IPS DF 6.9 (cell line): ENCODE measurements at regions not wholly inside any gene's neighbourhood (a gene's known extent, or its start where the extent isn't known, plus 50 kb on each side); places are given as distances from the start of the nearest gene placed in this dataset.

Experiments
- DNase-seq: peaks from one replicate; pipeline ENCODE4 v3.0.0-alpha.2; 2013; ENCODE audit warnings: low read depth, low spot score
- H3K27ac ChIP-seq: one replicate; pipeline ENCODE4 v1.5.1; 2013; ENCODE audit warnings: low read length, control low read depth
- H3K27me3 ChIP-seq: 2 replicates; pipeline ENCODE4 v1.6.1; 2013; ENCODE audit warnings: mild to moderate bottlenecking, low read length; ENCODE audit not compliant: control insufficient read depth, insufficient read depth
- H3K36me3 ChIP-seq: 2 replicates; pipeline ENCODE4 v1.6.1; 2013; ENCODE audit warnings: low read length; ENCODE audit not compliant: control insufficient read depth, insufficient read depth
- H3K4me1 ChIP-seq: 2 replicates; pipeline ENCODE4 v1.6.1; 2013; ENCODE audit warnings: low read length; ENCODE audit not compliant: control insufficient read depth, insufficient read depth
- H3K4me3 ChIP-seq: 2 replicates; pipeline ENCODE4 v1.5.1; 2013; ENCODE audit warnings: mild to moderate bottlenecking, low read length
- H3K9me3 ChIP-seq: 2 replicates; pipeline ENCODE4 v1.6.1; 2013; ENCODE audit warnings: low read length, inconsistent platforms; ENCODE audit not compliant: control insufficient read depth, insufficient read depth
- WGBS: extraction: QIAGEN DNeasy Blood & Tissue Kit; methylation state at CpG from one replicate; pipeline ENCODE4 v1.1.7; 2013; ENCODE audit warnings: mixed read lengths, missing lambda C conversion rate; ENCODE audit not compliant: insufficient read length, insufficient coverage; 5-methylcytosine and 5-hydroxymethylcytosine counted together

- H3K27ac ChIP-seq, result no peak overlapping the region
- no peak overlapping the region for H3K4me3 ChIP-seq
- WGBS, result no CpG with 5 or more reads among the region's 6 CpGs
- H3K9me3 ChIP-seq, result no peaks in the 10 kb centered on the region
- no peaks in the 10 kb centered on the region for H3K27me3 ChIP-seq
- no peaks in the 10 kb centered on the region for H3K4me1 ChIP-seq
- H3K36me3 ChIP-seq, result no peaks in the 10 kb centered on the region
- DNase-seq, result no peak
Observed at GRCh38 chr10:44680764-44681163, 230.4 kb upstream of the TMEM72 start.

- no peak overlapping the region for H3K4me3 ChIP-seq
- no peaks in the 10 kb centered on the region for H3K4me1 ChIP-seq
- DNase-seq, result no peak
- no peaks in the 10 kb centered on the region for H3K27me3 ChIP-seq
- no peaks in the 10 kb centered on the region for H3K9me3 ChIP-seq
- WGBS, result no CpG with 5 or more reads among the region's 7 CpGs
- no peak overlapping the region for H3K27ac ChIP-seq
- H3K36me3 ChIP-seq, result no peaks in the 10 kb centered on the region
Observed at GRCh38 chr10:44682507-44682906, 228.6 kb upstream of the TMEM72 start.

- H3K4me1 ChIP-seq, result no peaks in the 10 kb centered on the region
- WGBS, result no CpG with 5 or more reads among the region's 2 CpGs
- H3K27ac ChIP-seq, result no peak overlapping the region
- H3K36me3 ChIP-seq, result no peaks in the 10 kb centered on the region
- no peak overlapping the region for H3K4me3 ChIP-seq
- H3K27me3 ChIP-seq, result no peaks in the 10 kb centered on the region
- DNase-seq, result no peak
- no peaks in the 10 kb centered on the region for H3K9me3 ChIP-seq
Observed at GRCh38 chr10:44684661-44685060, 226.5 kb upstream of the TMEM72 start.

- Histone ChIP-seq H3K9me3 (no peaks in the 10 kb centered on the region), H3K36me3 (no peaks in the 10 kb centered on the region)
- DNase-seq, result no peak
Observed at GRCh38 chr10:44685220-44685619, 225.9 kb upstream of the TMEM72 start.

GRCh38 chr10:44685747-44686146, 225.4 kb upstream of the TMEM72 start:
- no CpG with 5 or more reads among the region's 2 CpGs for WGBS
- Histone ChIP-seq H3K27me3 (no peaks in the 10 kb centered on the region), H3K36me3 (no peaks in the 10 kb centered on the region), H3K27ac (no peak overlapping the region), H3K9me3 (no peaks in the 10 kb centered on the region), H3K4me1 (no peaks in the 10 kb centered on the region), H3K4me3 (no peak overlapping the region)
- no peak for DNase-seq

More at GRCh38 chr10:44685220-44685619, 225.9 kb upstream of the TMEM72 start:
- Histone ChIP-seq H3K4me1 (no peaks in the 10 kb centered on the region), H3K27me3 (no peaks in the 10 kb centered on the region), H3K27ac (no peak overlapping the region), H3K4me3 (no peak overlapping the region)
- WGBS, result no CpG with 5 or more reads among the region's 6 CpGs

GRCh38 chr10:44689368-44689767, 221.8 kb upstream of the TMEM72 start:
- no peak overlapping the region for H3K27ac ChIP-seq
- DNase-seq, result peak; percentile 11
- no CpG with 5 or more reads among the region's 2 CpGs for WGBS
- H3K4me1 ChIP-seq, result no peaks in the 10 kb centered on the region
- H3K36me3 ChIP-seq, result no peaks in the 10 kb centered on the region
- no peaks in the 10 kb centered on the region for H3K9me3 ChIP-seq
- no peak overlapping the region for H3K4me3 ChIP-seq
- no peaks in the 10 kb centered on the region for H3K27me3 ChIP-seq

- no CpG with 5 or more reads among the region's 6 CpGs for WGBS
- peaks cover 2% of the 10 kb centered on the region; the same call in 1 of the 2 replicates for H3K4me1 ChIP-seq
Observed at GRCh38 chr10:44696496-44696895, 214.6 kb upstream of the TMEM72 start.

GRCh38 chr10:44697116-44697515, 214.0 kb upstream of the TMEM72 start:
- WGBS, result no CpG with 5 or more reads among the region's 2 CpGs
- no peak overlapping the region for H3K27ac ChIP-seq
- no peaks in the 10 kb centered on the region for H3K27me3 ChIP-seq
- no peak overlapping the region for H3K4me3 ChIP-seq
- H3K4me1 ChIP-seq, result peaks cover 2% of the 10 kb centered on the region; the same call in 1 of the 2 replicates
- DNase-seq, result no peak
- no peaks in the 10 kb centered on the region for H3K9me3 ChIP-seq
- H3K36me3 ChIP-seq, result no peaks in the 10 kb centered on the region

More at GRCh38 chr10:44696496-44696895, 214.6 kb upstream of the TMEM72 start:
- H3K9me3 ChIP-seq, result no peaks in the 10 kb centered on the region
- no peak for DNase-seq
- no peak overlapping the region for H3K4me3 ChIP-seq
- H3K27ac ChIP-seq, result no peak overlapping the region
- no peaks in the 10 kb centered on the region for H3K27me3 ChIP-seq
- no peaks in the 10 kb centered on the region for H3K36me3 ChIP-seq

- no peaks in the 10 kb centered on the region for H3K4me1 ChIP-seq
- no CpG with 5 or more reads among the region's 1 CpG for WGBS
- no peaks in the 10 kb centered on the region for H3K27me3 ChIP-seq
Observed at GRCh38 chr10:44702531-44702930, 208.6 kb upstream of the TMEM72 start.

GRCh38 chr10:44703241-44704155, 207.6 kb upstream of the TMEM72 start:
- Histone ChIP-seq H3K27me3 (no peaks in the 10 kb centered on the region), H3K9me3 (no peaks in the 10 kb centered on the region), H3K27ac (no peak overlapping the region), H3K4me3 (no peak overlapping the region), H3K36me3 (no peaks in the 10 kb centered on the region), H3K4me1 (no peaks in the 10 kb centered on the region)
- no peak for DNase-seq
- no CpG with 5 or more reads among the region's 6 CpGs for WGBS

More at GRCh38 chr10:44702531-44702930, 208.6 kb upstream of the TMEM72 start:
- Histone ChIP-seq H3K27ac (no peak overlapping the region), H3K9me3 (no peaks in the 10 kb centered on the region), H3K36me3 (no peaks in the 10 kb centered on the region), H3K4me3 (no peak overlapping the region)
- no peak for DNase-seq

- Histone ChIP-seq H3K27me3 (no peaks in the 10 kb centered on the region), H3K9me3 (no peaks in the 10 kb centered on the region), H3K4me3 (no peak overlapping the region), H3K4me1 (no peaks in the 10 kb centered on the region), H3K36me3 (no peaks in the 10 kb centered on the region), H3K27ac (no peak overlapping the region)
- DNase-seq, result no peak
- WGBS, result no CpG with 5 or more reads among the region's 1 CpG
Observed at GRCh38 chr10:44704616-44705015, 206.5 kb upstream of the TMEM72 start.
